Urinary bladder (tissue), 3 donors: ENCODE measurements at regions not wholly inside any gene's neighbourhood (a gene's known extent, or its start where the extent isn't known, plus 50 kb on each side); places are given as distances from the start of the nearest gene placed in this dataset.
"Not testable (repeated sequence)": the region's sequence is repeated elsewhere in the genome, so short reads cannot be mapped to it uniquely, and the experiment has no call there.

Experiments used
- DNase-seq: peaks from one replicate; pipeline ENCODE4 v3.0.0-alpha.2; 2015; ENCODE audit errors: extremely low spot score
- H3K27ac ChIP-seq: one replicate; pipeline ENCODE4 v1.5.1; 2013; ENCODE audit warnings: low read depth, mild to moderate bottlenecking, moderate library complexity
- H3K36me3 ChIP-seq: one replicate; pipeline ENCODE4 v1.6.1; 2013; ENCODE audit warnings: mild to moderate bottlenecking, moderate library complexity; ENCODE audit not compliant: insufficient read depth
- H3K4me1 ChIP-seq: one replicate; pipeline ENCODE4 v1.6.1; 2013; ENCODE audit warnings: mild to moderate bottlenecking, moderate library complexity; ENCODE audit not compliant: insufficient read depth
- H3K4me3 ChIP-seq: one replicate; pipeline ENCODE4 v1.5.1; 2013; ENCODE audit warnings: low read depth, low read length
- WGBS: extraction: QIAGEN DNeasy Blood & Tissue Kit; methylation state at CpG from one replicate; pipeline ENCODE4 v1.1.7; 2013; 5-methylcytosine and 5-hydroxymethylcytosine counted together
- donor health status: healthy with polysubstance abuse.
- donor health status: healthy.

- no peak overlapping the region for H3K27ac ChIP-seq
- no peaks in the 10 kb centered on the region for H3K4me1 ChIP-seq
- no peak for DNase-seq
- WGBS, result 94% methylated on average over 1 of the region's 1 CpG
- H3K4me3 ChIP-seq, result no peak overlapping the region
- H3K36me3 ChIP-seq, result no peaks in the 10 kb centered on the region
These were observed 599.5 kb downstream of the SUCLG1 start for GRCh38 chr2:83859553-83859952.

DNA sequence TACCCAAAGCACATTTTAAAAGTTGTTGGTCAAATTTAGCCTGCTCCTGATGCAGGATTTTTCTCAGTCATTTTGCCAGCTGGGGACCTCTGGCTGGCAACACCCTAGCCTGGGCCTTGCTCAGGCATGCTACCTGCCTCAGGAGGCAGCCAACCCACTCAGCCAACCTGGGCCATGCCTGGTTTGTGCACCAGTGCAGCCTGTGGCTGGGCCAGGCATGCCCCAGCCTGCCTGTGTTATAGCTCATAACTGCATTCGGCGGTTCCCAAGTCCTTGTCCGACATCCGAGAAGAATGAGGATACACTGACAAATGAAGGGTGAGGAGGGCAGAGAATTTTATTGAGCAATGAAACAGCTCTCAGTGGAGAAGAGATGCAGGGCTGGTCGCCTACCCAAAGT is 608.0 kb downstream of the SUCLG1 start:
- Histone ChIP-seq H3K4me1 (no peaks in the 10 kb centered on the region), H3K36me3 (no peaks in the 10 kb centered on the region), H3K4me3 (no peak overlapping the region), H3K27ac (no peak overlapping the region)
- WGBS, result 86% methylated on average over 5 of the region's 5 CpGs
- DNase-seq, result no peak

GRCh38 chr2:83850071-83850725 is 608.9 kb downstream of the SUCLG1 start:
- H3K4me1 ChIP-seq, result no peaks in the 10 kb centered on the region
- 70% methylated on average over 3 of the region's 3 CpGs for WGBS
- H3K27ac ChIP-seq, result no peak overlapping the region
- H3K4me3 ChIP-seq, result no peak overlapping the region
- no peak for DNase-seq
- no peaks in the 10 kb centered on the region for H3K36me3 ChIP-seq

GRCh38 chr2:83844490-83844889 is 614.6 kb downstream of the SUCLG1 start:
- Histone ChIP-seq H3K27ac (no peak overlapping the region), H3K36me3 (no peaks in the 10 kb centered on the region), H3K4me1 (no peaks in the 10 kb centered on the region), H3K4me3 (no peak overlapping the region)
- DNase-seq, result no peak
- WGBS, result 84% methylated on average over 2 of the region's 2 CpGs

DNA sequence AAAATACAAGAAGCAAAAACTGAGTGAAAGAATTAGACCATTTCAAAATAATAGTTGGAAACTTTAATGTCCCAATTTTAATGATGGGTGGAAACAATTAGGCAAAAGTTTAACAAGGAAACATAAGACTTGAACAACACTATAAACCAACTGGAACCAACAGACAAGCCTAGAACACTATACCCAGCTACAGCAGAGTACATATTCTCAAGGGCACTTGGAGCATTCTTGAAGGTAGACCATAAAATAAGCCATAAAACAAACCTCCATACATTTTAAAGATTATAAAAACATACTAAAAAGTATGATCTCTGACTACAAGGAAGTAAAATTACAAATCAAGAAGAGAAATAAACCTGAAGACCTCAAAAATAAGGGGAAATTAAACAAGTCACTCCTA is 616.7 kb downstream of the SUCLG1 start:
- no peak for DNase-seq
- Histone ChIP-seq H3K27ac (no peak overlapping the region), H3K4me1 (no peaks in the 10 kb centered on the region), H3K36me3 (no peaks in the 10 kb centered on the region), H3K4me3 (no peak overlapping the region)

GRCh38 chr2:83837823-83838222 is 621.3 kb downstream of the SUCLG1 start:
- H3K27ac ChIP-seq, result no peak overlapping the region
- H3K4me3 ChIP-seq, result no peak overlapping the region
- H3K36me3 ChIP-seq, result no peaks in the 10 kb centered on the region
- DNase-seq, result no peak
- H3K4me1 ChIP-seq, result no peaks in the 10 kb centered on the region
- WGBS, result 76% methylated on average over 3 of the region's 3 CpGs

DNA sequence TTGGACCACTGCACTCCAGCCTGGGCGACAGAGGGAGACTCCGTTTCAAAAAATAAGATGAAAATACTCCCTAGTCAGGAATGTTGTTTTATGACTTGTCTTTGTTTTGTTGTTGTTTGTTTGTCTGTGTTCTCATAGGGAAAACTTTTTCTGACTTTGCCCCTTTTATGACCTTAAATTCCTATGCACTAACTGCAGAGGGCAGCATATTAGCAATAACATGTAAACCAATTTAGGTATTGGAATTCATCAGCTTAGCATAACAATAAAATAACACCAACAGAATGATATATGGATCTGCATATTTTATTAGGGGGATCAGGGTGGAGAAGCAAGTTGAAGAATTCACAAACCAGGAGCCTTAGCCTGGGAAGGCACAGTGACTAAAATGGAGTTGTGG is 631.5 kb downstream of the SUCLG1 start:
- WGBS, result 95% methylated on average over 2 of the region's 2 CpGs
- no peak for DNase-seq

GRCh38 chr2:83826577-83826976 is 632.5 kb downstream of the SUCLG1 start:
- Histone ChIP-seq H3K36me3 (no peaks in the 10 kb centered on the region), H3K4me1 (no peaks in the 10 kb centered on the region), H3K27ac (no peak overlapping the region), H3K4me3 (no peak overlapping the region)
- no peak for DNase-seq
- 74% methylated on average over 5 of the region's 5 CpGs for WGBS

More for the DNA sequence above, 631.5 kb downstream of the SUCLG1 start:
- Histone ChIP-seq H3K4me3 (no peak overlapping the region), H3K27ac (no peak overlapping the region), H3K36me3 (no peaks in the 10 kb centered on the region), H3K4me1 (no peaks in the 10 kb centered on the region)

DNA sequence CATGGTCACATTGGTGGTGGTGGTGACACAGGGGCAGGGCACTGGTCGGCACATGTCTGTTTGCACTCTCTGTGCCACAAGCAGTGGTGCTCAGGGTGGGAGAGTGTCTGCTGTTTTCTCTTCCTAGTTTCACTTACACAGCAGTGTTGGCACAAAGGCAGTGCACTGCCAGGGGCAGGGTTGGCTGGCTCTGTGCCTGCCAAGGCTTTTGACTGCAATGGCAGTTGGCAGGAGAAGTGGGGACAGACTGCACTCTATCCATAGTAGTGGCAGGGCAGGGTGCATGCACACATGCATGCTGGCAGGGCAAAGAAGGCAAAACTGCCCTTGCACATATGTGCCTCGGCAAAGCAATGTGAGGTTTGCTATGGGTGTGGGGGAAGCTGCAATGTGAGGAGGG is 635.9 kb downstream of the SUCLG1 start:
- no peaks in the 10 kb centered on the region for H3K36me3 ChIP-seq
- no peak overlapping the region for H3K4me3 ChIP-seq
- H3K4me1 ChIP-seq, result no peaks in the 10 kb centered on the region
- WGBS, result 76% methylated on average over 2 of the region's 2 CpGs
- no peak for DNase-seq
- no peak overlapping the region for H3K27ac ChIP-seq

DNA sequence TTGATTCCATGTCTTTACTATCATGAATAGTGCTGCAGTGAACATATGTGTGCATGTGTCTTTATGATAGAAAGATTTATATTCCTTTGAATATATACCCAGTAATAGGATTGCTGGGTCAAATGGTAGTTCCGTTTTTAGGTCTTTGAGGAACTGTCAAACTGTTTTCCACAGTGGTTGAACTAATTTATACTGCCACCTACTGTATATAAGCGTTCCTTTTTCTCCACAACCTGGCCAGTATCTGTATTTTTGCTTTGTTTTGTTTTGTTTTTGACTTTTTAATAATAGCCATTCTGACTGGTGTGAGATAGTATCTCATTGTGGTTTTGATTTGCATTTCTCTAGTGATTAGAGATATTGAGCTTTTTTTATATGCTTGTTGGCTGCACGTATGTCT is 641.6 kb downstream of the SUCLG1 start:
- WGBS, result 37% methylated on average over 3 of the region's 3 CpGs
- no peaks in the 10 kb centered on the region for H3K36me3 ChIP-seq
- no peaks in the 10 kb centered on the region for H3K4me1 ChIP-seq
- DNase-seq, result no peak
- no peak overlapping the region for H3K4me3 ChIP-seq
- H3K27ac ChIP-seq, result no peak overlapping the region

DNA sequence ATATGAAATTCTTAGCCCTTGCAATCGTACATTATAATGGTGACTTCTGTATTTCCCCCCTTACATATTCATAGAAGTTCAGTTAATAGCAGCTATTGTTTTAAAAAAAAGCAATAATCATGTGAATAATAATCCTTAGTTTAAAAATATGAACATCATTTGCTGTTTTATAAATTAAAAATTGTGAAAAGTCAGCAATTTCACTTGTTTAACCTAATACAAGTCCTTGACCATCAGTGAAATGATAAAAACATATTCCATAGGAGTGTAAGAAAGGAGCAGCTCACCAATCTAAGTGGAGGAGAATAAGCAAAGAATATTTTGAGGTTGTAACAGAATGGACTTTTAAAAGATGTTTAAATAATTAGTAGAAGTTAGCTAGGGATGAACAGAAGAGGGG is 650.2 kb downstream of the SUCLG1 start:
- no peaks in the 10 kb centered on the region for H3K36me3 ChIP-seq
- WGBS, result 90% methylated on average over 1 of the region's 1 CpG
- no peak overlapping the region for H3K27ac ChIP-seq
- no peak for DNase-seq
- H3K4me1 ChIP-seq, result no peaks in the 10 kb centered on the region
- H3K4me3 ChIP-seq, result no peak overlapping the region

DNA sequence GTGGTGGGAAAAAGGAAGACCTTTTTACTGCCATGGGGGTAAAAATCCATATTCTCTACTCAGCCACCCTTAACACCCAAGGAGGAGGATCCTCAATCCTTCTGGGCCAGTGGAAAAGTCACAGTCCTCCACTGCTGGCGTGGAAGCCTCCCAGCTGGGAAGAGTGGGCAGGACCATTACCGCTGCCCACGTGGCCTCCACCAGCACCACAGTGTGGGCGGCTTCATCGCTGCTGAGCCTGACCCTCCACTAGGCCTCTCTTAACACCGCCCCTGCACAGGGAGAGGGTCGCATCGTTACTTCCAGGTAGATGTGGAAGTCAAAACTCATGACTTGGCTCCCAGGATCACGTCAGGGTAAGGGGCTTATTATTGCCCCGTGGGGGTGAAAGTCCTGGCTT is 656.5 kb downstream of the SUCLG1 start:
- WGBS, result 95% methylated on average over 10 of the region's 10 CpGs
- DNase-seq, result no peak
- no peak overlapping the region for H3K27ac ChIP-seq
- no peak overlapping the region for H3K4me3 ChIP-seq
- H3K4me1 ChIP-seq, result no peaks in the 10 kb centered on the region
- H3K36me3 ChIP-seq, result no peaks in the 10 kb centered on the region

- Histone ChIP-seq H3K36me3 (no peaks in the 10 kb centered on the region), H3K4me1 (no peaks in the 10 kb centered on the region), H3K27ac (no peak overlapping the region), H3K4me3 (no peak overlapping the region)
- no peak for DNase-seq
- 78% methylated on average over 3 of the region's 3 CpGs for WGBS
These were observed 663.3 kb downstream of the SUCLG1 start for GRCh38 chr2:83795777-83796176.

DNA sequence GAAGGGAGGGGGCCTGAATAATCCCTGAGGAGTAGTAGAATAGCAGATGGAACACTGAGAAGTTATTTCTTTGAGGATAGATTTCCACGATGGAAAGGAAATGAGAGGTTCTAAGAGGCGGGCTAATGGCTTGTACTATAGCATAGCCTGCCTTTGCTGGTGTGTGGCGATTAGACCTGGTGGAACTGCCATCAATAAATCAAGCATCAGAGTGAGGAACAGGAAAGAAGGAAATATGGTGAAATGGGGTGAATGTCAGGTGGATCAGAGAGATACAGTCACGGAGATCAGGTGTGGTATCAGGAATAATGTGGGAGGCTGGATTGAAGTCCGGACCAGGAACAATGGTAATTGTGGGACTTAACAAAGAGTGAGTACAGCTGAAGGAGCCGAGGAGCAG is 668.6 kb downstream of the SUCLG1 start:
- H3K4me3 ChIP-seq, H3K36me3 ChIP-seq, H3K4me1 ChIP-seq, DNase-seq, H3K27ac ChIP-seq: not testable (repeated sequence)
- WGBS, result 89% methylated on average over 6 of the region's 6 CpGs

- not testable (repeated sequence) for DNase-seq, H3K4me3 ChIP-seq, H3K36me3 ChIP-seq, H3K4me1 ChIP-seq, H3K27ac ChIP-seq
- 85% methylated on average over 1 of the region's 2 CpGs for WGBS
These were observed 669.4 kb downstream of the SUCLG1 start for GRCh38 chr2:83789674-83790073.
